ENCODE measurements at regions not wholly inside any gene's neighbourhood (a gene's known extent, or its start where the extent isn't known, plus 50 kb on each side); places are given as distances from the start of the nearest gene placed in this dataset.

DNA sequence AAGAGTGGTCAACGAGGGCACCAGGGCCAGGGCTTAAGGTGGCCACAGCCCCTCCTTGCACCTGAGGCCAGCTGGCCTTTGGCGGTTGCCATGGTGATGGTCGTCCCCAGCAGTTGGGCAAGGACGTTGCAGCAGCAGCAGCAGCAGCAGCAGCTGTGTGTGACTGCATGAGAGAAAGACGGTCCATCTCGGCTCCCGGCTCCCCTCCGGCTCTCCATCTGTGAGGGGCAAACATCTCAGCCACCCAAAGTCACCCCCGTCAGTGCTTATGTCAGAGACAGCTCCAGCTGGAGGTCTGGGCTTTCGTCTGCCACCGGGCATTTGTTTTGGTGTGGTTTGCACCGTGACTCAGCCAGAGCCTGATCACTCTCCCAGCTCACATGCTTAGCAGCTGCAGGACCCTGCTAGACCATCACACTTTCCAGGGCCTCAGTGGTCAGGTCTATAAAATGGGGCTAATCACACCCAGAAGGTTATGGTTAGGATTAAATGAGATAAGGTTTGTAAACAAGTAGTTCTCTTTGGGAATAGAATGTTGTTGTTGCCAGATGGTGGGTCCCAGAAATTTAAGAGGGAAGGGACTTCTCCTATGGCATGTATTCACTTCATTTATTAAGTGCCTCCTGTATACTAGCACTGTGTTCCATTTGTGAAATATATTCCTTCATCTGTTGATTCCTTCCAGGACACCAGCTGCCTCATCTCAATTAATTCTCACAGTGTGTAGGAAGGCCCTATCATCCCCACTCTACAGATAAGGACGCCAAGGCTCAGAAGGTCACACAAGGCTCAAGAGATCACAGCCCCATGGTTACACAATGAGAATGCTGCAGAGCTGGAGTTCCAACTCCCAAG, 212.6 kb upstream of the LHX5 start:
- no peak for DNase-seq (ENCODE audit: low read depth)

DNA sequence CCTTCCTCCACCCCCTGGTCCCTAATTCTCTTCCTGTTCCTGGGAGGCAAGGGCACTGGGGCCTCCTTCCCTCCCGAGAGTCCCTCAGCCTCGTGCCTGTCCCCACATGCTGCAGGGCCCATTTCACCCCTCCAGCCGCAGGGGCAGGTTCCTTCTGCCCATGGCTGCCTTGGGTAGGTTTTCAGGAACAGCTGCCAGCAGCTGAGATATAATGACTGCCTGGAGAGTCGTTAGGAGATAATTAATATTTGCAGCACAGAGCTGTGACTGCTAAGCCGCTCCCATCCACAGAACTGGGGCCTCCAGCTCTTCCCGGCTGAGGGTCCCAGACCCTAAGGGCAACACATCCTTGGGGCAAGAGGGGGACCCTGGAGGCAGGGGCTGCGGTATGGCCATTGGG, 211.9 kb upstream of the LHX5 start:
- DNase-seq (ENCODE audit: low read depth): no peak

DNA sequence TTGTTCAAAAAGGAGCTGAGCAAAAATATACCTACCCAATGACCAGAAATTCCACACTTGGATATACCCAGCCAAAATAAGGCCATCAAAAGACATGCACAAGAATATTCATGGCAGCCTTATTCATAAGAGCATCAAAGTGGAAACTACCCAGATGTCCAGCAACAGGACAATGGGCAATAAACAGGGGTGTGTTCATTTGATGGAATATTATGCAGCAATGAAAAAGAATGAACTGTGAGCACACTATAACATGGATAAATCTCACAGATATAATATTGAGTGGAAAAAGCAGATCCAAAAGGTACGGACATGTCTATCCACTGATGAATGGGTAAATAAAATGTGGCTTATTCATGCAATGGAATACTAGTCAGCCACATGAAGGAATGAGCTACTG, 209.2 kb upstream of the LHX5 start:
- DNase-seq (ENCODE audit: low read depth): no peak

DNA sequence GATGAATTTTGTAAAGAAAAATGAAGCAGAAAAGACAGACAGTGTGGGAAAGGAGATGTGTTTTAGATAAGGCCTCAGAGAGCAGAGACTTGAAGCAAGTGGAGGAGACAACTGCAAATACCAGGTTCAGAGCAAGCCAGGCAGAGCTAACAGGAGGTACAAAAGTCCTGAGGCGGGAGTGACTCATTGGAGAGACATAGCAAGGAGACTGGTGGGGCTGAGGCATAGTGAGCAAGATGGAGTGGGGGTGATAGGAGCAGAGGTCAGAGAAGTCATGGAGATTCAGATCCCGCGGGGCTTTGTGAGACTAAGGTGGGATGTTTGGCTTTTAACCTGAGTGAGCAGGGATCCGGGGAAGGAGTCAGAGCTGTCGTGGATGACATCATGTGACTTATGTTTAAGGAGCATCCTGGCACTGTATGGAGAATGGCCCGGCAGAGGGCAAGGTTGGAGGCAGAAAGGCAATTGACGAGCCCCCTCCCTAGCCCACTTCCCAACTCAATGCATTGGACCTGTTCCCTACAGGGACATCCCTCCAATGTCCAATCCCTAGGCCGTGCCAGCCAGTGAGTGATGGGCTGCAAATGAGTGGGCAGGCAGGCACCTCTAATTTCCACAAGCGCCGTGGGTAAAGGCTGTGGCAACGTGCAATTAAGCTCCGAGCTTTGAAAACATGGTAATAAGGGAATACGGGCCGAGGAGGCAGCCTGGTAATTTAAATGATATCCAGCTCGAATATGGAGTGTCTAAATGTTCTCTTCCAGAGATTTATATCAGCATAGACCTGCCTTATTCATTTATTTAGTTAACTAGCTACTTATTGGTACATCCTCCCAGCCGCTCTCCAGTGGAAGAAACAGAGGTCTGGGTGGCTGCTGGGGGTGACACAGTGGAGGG, 206.8 kb upstream of the LHX5 start:
- no peak for DNase-seq (ENCODE audit: low read depth)

DNA sequence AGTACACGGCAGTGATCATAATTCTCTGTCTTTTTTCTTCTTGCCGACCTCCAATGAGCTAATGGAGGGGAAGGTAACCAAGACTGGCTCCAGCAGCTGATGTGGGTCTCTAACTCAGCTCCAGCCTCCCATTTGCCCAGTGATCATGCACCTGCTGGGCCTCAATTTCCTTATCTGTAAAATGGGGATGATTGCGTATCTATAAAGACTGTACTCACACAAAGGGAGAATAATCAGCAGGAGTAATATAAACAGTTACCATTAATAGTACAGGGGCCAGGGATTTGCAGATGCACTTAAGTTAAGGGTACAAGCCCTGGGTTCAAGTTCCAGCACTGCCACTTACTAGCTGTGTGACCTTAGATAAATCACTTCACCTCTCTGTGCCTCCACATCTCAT, 204.9 kb upstream of the LHX5 start:
- no peak for DNase-seq (ENCODE audit: low read depth)

DNA sequence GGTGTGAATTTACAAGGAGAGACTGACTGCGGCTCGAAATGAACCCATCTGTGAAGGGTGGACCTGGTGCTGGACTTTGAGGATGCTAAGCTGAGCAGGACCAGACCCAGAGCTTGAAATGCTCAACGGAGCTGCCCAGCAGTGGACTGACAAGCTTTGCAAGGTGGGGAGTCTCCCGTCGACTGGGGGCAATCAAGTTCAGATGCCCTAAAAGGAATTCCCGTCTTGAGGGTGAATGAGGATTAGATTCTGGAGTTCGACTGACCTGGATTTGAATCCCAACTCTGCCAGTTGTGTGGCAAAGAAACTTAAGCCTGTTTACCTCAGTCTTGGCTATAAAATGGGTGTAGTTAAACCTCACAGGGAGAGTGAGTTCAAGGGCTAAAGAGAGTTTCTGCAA, 204.4 kb upstream of the LHX5 start:
- no peak for DNase-seq (ENCODE audit: low read depth)

DNA sequence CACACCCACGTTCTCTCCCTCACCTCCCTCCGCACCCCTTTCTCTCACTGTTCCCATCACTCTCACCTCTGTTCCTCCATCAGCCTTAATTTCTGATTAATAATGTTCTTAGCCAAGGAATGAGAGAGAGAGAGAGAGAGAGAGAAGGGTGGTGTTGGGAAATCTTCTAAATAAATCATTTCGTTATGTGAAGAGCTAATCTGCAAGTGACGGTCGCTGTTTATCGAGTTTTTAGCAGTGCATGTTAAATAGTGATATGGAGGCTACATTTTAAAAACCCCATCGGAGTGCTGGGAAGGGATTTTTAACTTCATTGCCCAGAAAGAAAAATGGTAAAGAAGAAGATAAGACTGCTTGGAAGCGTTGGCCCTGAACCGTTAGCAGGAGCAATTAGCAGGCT, 203.3 kb upstream of the LHX5 start:
- DNase-seq (ENCODE audit: low read depth): no peak

DNA sequence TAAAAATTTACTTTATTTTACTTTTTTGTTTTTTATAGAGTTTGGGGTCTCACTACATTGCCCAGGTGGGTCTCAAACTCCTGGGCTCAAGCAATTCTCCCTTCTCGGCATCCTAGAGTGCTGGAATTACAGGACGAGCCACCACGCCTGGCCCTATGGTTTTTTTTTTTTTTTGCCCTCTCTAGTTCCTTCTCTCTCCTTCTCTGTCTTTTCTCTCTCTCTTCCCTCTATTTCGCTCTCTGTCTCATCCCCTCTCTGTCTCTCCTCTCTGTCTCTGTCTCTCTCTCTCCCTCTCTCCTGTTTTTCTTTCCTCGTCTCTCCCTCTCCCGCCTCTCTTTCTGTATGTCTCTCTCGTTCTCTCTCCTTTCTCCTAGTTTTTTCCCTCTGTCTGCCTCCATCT, 202.6 kb upstream of the LHX5 start:
- no peak for DNase-seq (ENCODE audit: low read depth)

DNA sequence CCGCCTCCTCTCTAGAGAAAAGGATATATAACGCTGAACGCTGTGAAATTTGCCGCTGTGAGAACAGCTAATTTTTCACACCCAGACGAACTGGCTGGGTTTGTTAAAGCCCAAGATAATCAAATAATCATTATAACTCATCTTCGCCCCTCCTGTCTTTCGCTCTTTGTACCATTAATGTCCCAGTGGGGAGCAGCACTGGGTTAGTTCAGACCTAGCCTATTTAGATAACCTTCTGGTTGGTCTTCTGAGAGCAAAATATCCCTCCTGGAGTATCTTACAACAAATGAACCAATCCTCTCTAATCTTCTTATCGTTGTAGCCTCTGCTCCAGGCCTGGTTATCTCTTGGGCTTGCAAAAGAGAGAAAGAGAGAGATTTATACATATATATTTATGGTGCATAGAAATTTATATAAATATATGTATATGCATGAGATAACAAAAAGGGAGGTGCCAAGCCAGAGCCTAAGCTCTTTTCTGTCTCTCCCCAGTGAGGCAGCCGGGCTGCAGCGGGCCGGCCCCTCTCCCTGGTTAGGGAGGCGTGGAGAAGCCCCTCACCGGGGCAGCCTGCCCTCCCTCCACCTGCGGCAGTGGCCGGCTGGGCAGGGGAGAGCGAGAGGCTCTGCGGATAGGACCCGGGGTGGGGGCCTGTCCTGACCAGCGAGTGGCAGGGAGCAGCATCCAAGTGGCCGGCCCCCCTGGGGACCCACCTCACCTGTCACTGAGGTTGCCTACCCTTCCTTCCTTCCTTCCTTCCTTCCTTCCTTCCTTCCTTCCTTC, 202.0 kb upstream of the LHX5 start:
- DNase-seq (ENCODE audit: low read depth): no peak

DNA sequence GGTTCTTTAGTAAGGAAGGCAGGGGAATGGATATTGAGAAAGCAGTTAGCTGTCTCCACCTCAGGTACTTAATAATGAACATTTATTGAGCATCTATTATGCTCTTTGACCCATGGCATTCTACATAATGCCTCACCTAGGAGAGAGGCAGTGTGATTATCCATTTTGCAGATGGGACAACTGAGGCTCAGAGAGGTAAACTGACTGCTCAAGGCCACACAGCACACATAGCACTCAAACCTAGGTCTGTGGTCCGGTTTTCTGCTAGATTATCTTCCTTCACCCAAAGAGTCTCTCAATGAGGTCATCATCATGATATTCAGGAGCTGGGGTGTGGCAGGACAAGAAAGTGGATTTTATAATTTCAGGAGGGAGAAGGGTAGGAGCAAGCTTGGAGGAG, 199.1 kb upstream of the LHX5 start:
- DNase-seq (ENCODE audit: low read depth): no peak

DNA sequence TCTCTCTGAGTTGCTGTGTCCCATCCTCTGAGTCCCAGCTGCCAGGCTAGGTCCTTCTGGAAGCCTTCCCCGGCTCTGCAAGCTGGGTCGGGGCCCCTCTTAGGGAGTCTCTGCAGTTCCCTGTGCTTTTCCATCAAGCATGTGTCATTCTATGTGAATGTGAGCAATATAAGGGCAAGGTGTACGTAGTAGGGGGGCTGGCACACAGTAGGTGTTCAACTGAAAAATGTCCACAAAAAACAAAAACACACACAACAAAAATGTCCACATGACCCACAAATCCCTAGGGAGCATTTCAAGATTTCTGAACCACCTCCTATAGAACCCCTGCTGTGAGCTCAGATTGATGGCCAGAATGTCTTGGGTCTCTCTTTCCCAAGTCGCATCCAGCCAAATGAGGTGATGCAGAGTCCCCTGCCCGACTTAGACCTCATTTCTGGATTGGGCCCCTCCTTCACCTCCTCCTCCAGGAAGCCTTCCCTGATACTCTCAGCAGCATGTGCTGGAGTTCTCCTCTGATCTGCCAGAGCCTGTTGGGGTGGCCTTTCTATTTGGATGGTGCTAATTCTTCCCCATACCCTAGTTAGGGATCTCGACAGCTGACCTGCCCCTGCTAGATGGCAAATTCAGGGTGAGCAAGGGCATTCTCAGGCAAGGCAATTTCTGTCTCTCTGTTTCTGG, 196.1 kb upstream of the LHX5 start:
- no peak for DNase-seq (ENCODE audit: low read depth)

DNA sequence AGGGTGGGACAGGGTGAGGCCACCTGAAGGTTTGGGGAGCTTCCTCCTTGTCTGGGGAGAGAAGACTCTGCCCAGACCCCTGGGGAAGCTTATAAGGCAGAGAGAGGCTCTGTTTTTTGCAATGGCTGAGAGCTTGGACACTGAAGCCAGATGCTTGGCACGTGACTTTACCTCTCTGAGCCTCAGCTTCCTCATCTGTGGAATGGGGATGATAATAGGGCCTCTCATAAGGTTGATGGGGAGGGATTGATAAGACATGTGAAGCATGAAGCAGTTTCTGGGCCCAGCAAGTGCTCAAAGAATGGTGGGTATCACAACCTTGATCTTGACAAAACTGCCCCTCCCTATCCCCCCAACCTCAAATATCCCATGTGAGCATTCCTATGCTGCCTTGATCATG, 195.4 kb upstream of the LHX5 start:
- no peak for DNase-seq (ENCODE audit: low read depth)

DNA sequence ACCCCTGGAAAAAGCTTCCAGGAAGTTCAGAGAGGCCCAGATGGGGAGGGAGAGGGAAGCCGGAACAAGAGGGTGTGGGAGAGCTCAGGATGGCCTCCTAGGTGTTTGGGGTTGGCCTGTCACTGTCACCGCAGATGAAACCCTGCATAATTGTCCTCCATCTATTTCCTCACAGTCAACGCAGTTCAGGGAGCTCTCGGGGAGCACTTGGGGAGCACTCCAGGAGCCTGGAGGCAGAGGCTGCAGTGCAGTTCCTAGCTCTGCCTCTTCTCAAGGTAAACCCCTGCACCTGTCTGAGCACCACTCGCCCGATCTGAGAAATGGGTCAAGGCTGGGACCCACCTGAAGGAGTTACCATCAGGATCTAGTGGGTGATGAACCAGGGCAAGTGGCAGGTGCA, 194.6 kb upstream of the LHX5 start:
- no peak for DNase-seq (ENCODE audit: low read depth)

DNA sequence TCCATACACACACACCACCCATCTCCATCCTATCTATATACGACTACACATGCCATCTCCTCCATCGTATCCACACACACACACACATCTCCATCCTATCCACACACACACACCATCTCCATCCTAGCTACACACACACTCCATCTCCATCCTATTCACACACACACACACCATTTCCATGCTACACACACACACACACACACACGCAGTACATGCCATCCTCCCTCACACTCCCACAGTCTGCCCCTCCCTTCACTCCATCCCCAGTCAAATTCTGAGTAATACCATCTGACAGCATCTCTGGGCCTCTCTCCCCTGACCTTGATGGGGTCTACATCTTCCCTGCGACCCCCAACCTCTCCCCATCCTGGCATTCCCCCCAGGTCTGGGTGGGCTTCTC, 193.8 kb upstream of the LHX5 start:
- no peak for DNase-seq (ENCODE audit: low read depth)

DNA sequence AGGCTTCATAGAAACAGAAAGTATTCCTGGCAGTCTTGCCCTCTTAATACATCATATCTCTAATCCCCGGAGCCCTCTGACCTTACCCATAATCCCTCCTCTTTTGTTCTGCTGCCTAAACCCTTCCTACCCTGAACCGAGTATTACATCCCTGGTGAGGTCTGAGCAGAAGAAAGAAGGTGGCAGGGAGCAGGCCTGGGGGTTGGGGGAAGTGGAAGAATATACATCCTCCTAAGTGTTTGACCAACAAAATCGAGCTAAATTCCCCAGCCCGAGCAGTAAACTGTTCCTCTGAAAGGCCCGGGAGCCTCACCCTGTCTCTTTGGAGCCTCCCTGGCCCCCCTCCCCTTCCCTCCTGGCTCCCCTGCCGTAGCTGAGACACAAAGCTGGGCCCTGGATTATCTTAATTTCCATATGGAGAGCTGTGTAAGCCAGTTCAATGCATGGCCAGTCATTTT, 192.6 kb upstream of the LHX5 start:
- no peak for DNase-seq (ENCODE audit: low read depth)

DNA sequence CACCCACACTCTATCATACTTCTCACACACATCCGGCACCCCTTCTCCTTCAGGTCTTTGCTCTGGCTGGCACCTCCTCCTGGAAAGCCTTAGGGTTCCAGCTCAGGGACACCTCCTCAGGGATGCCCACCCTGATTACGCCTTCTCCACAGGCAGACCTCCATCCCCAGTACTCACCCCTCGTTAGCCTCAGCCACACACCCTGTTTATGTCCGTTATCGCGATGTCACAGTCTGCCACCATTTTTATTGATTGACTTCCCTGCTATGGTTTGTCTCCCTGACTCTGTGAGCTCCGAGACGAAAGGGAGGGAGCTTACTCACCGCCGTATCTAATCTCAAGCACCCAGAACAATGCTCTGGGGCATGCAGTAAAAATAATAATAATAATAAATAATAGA, 191.7 kb upstream of the LHX5 start:
- no peak for DNase-seq (ENCODE audit: low read depth)

DNA sequence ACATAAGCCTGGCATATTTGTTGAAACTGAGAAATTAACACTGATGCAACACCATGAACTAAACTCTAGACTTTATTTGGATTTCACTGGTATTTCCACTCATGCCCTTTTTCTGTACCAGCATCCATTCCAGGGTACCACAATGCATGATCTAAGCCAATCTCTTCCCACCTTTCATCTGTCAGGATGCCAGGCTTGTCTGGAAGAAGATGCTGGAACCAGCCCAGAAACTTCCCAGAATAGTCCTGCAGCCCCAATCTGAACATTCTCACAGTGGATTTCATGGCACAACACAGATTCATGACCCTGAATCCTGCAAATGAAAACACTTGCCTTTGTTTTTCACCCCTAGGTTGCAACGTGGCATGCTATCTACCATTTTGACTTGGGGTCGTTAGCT, 189.3 kb upstream of the LHX5 start:
- no peak for DNase-seq (ENCODE audit: low read depth)

DNA sequence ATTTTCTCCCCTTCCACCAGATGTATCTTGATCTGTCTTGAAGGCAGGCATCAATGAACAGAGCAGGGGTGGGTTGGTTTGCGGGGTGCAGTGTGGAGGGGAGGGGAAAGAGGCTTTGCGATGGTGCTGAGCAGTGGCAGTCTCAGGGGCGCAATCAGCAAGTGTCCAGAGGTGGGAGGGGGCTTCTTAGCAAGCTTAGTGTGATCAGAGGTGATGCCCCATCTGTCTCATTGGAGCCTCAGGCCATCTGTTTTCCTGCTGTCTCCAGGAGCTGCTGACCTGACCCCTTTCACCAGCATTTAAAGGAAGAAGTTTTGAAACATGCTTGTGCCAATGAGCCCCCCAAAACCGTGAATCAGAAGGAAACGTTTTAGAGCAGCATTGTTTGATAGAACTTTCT, 187.7 kb upstream of the LHX5 start:
- no peak for DNase-seq (ENCODE audit: low read depth)

DNA sequence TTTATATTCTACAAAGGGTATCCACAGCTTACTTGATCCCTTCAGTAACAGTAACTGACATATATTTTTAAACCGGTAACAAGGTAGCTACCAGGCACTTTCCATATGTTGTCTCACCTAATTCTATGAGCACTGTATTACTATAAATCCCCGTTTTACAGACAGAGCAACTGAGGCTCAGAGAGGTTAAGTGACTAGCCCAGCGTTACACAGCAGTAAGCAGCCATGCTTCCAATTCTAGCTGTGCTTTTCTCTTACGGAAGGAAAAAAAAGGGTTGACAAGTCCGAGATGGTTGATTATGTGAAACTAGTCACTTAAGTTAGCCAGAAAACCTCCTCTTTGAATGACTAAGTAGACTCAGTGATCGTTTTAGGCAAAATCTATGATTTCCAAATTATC, 187.3 kb upstream of the LHX5 start:
- no peak for DNase-seq (ENCODE audit: low read depth)

DNA sequence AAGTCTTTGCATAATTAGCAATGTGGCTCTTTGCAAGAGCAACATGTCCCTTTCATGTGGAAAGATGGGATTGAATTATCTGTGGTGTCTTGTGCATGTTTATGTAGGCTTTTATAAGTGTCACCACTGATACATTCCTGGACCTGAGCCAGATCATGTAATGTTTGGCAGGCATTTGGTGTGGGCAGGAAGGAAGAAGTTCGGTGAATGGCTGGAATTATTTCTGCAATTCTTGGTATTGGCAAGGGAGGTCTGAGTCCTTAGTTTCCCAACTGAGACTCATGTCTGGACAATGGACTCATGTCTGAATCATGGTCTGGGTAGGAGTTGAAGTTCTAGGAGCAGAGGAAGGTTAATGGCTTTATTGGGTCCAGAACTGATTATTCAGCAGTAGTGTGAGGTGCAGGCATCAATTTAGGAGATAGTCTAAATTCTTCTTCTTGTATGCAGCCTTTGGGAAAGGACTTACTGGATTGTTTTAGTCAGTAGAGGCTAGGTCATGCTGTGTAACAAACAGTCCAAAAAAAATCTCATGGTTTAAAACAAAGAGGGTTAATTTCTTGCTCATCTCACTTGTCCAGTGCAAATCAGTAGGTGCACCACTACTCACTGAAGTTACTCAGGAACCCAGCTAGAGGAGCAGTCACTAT, 186.5 kb upstream of the LHX5 start:
- no peak for DNase-seq (ENCODE audit: low read depth)

DNA sequence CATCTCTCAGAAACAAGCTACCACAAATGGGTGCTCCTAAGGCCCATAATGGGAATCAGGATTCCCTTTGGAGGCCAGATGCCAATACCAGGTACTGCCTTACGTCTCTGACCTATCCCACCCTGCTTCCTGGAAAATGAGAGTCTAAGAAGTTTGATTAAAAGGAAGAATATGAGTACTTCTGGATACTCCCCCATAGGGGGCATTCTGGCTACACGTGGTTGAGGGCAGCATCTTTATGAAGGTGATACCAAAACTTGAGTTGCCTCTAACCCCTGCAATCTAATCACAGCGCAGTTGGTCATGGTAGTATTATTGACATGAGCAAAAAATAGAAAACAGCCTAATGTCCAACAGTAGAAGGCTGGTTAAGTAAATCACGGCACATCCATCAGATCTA, 184.2 kb upstream of the LHX5 start:
- no peak for DNase-seq (ENCODE audit: low read depth)
